ENCODE measurements at regions not wholly inside any gene's neighbourhood (a gene's known extent, or its start where the extent isn't known, plus 50 kb on each side); places are given as distances from the start of the nearest gene placed in this dataset.

- TF ChIP-seq CTCF (IDR thresholded peaks at IDR 0.05) = no peak
- no peak for TF ChIP-seq POLR2A (IDR thresholded peaks at IDR 0.05)
Observed at GRCh38 chr17:34126496-34126895, 128.6 kb upstream of the CCL2 start.

Measured in heart left ventricle (tissue), 13 donors.